ENCODE measurements at regions not wholly inside any gene's neighbourhood (a gene's known extent, or its start where the extent isn't known, plus 50 kb on each side); places are given as distances from the start of the nearest gene placed in this dataset.

DNA sequence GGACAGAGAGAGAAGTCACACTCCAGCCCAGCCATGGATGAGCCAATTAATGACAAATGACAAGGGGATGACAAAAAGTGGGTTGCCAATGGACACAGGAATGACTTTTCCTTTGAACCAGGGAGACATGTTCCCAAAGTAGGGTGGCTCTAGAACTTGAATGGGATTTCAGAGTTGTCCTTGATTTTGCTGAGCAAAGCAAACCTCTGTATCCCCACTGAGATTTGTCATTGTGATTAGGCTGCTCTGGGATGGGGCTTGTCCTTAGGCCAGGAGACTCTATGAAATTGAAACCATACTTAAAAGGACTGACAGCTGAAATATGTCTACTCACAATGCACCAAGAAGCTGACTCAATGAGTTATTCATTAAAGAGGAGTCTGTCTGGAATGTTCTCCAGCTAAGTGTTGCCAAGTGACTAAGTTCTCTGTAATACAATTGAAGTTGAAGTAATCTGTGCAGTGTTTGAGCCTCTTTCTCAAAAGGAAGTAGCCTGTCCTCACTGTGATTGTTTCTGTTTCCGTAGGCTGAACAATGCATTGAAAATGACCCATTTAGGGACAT, 69.0 kb upstream of the PCDH9 start:
- DNase-seq (ENCODE audit: low read depth, low spot score), result no peak

DNA sequence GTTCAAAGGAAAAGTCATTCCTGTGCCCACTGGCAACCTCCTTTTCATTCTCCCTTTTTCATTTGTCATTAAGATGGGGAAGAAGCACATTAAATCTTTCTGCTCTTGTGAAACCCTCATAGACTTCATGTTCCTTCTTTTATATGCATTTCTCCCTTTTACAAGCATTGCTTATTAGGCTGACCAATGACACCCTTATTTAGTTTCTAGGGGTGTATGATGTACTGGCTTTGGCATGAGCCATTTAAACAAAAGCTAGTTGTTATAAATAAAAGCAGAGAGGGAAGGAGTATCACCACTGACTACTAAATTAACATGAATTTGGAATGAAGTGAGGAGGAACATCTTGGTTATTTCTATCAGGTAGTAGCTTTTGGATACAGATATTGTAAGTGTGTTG, 68.2 kb upstream of the PCDH9 start:
- no peak for DNase-seq (ENCODE audit: low read depth, low spot score)

DNA sequence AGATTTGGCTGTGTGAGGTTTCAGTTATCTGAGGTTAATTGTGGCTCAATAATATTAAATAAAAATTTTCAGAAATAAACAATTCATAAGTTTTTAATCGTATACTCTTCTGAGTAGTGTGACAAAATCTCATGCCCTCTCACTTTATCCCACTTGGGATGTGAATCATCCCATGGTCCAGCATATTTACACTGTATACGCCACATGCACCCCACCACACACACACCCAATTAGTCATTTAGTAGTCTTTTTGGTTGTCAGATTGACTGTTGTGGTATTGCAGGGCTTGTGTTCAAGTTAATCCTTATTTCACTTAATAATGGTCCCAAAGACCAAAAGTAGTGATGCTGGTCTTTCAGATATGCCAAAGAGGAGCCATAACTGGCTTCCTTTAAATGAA, 66.4 kb upstream of the PCDH9 start:
- DNase-seq (ENCODE audit: low read depth, low spot score), result no peak

DNA sequence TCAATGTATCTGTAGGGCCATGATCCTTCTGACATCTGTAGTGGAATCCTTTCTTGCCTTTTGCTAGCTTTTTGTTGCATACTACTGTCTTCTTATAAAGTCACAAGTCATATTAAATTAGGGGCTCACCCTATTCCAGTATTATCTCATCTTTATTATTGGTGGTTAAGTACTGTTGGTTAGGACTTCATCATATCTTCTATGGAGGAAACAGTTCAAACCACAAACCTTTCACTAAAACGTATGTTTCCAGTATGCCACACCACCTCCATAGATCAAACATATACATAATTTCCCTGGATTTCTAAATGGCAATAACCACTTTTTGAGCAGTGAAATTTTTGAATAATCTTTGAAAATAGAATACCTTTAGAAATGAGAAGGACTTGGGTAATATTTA, 62.8 kb upstream of the PCDH9 start:
- DNase-seq (ENCODE audit: low read depth, low spot score), result no peak

DNA sequence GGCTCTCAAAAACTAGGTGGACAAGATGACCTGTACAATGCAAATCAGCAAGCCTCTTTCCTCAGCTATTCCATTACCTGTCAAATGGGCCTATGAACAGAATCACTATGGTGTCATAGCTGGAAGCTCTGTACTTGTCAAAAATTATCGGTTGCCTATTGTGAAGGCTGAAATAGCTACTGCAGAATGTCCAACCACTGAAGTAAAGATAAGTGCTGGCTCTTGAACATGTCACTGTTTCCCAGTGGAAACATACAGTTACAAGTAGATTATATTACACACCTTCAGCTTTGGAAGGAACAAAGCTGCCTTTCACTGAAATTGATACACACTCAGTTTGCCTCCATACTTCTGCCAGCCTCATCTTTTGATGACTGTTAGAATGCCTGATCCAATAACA, 55.5 kb upstream of the PCDH9 start:
- DNase-seq (ENCODE audit: low read depth, low spot score), result no peak

DNA sequence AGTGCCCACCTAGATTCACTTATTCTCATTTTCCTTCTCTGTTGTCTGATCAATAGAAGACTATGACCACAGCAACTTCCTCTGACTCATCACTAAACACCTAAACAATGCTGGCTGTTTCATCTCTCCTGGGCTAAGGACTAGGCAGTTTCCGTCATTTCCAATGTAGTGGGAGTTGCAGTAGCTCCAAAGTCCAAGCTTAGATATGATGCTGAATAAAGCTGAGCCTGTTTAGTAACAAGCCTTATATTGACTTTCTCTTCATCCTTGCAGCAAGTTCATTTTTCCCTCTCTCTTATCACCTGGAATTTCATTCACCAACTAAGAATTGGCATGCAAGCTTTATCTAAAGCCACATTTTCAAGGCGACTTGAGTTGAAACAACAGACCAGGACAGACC, 53.5 kb upstream of the PCDH9 start:
- no peak for DNase-seq (ENCODE audit: low read depth, low spot score)

DNA sequence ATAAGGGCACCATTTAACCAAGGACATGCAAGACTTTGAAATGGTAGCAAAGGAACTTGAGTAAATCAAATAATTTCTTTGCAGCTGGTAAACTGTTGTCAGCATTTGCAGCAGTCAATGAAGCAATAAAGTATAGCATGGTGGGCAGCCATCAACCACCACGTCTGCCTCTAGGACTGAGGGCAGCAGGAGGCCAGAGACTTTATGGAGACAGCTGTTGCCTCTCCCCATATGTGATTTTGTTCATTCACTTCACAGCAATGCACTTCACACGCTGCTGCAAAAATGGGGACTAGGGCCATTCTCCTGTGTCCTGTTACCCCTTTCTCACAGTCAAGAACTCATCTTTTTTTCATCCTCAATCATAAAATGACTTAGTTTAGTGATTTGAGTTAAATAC, 51.3 kb upstream of the PCDH9 start:
- DNase-seq (ENCODE audit: low read depth, low spot score), result no peak

All from ELF-1 (cell line).